ENCODE measurements at regions not wholly inside any gene's neighbourhood (a gene's known extent, or its start where the extent isn't known, plus 50 kb on each side); places are given as distances from the start of the nearest gene placed in this dataset.

- Histone ChIP-seq H3K9ac (ENCODE audit: control insufficient read depth, insufficient read depth, low read length) (no peak overlapping the region), H3K4me2 (ENCODE audit: control insufficient read depth, insufficient read depth) (no peak overlapping the region), H3K4me3 (no peak overlapping the region), H2AFZ (ENCODE audit: control insufficient read depth, low read depth, low read length) (peak overlapping the region; percentile 38; the same call in 1 of the 2 replicates), H4K20me1 (ENCODE audit: control insufficient read depth, insufficient read depth) (no peaks in the 10 kb centered on the region), H3K36me3 (ENCODE audit: control insufficient read depth in 2 of 2, insufficient read depth in 2 of 2, low read length in 1 of 2) (no peaks in the 10 kb centered on the region), H3K27me3 (replicated peaks in 1 of 2; ENCODE audit: control insufficient read depth in 2 of 2, insufficient read depth in 2 of 2, low read length in 1 of 2) (no peaks in the 10 kb centered on the region), H3K9me3 (replicated peaks; ENCODE audit: control insufficient read depth, insufficient read depth, low read length) (no peaks in the 10 kb centered on the region; the same call in 2 of the 3 replicates), H3K27ac (ENCODE audit: control insufficient read depth, insufficient read depth) (no peak overlapping the region), H3K79me2 (ENCODE audit: control insufficient read depth, insufficient read depth, low read length) (no peaks in the 10 kb centered on the region), H3K4me1 (ENCODE audit: control insufficient read depth, insufficient read depth, low read length) (no peaks in the 10 kb centered on the region)
- FAIRE-seq, result no peak
- in situ Hi-C loops (cut with MboI) (loop anchor here (10.0 to 25.0 kb wide), 2 partner anchors 495 to 598 kb away; no protein-coding TSS in a partner anchor), intact Hi-C loops (cut with micrococcal nuclease; ENCODE audit: unreplicated experiment) (loop anchor here (1.0 to 10.0 kb wide), 3 partner anchors 223 to 585 kb away; no protein-coding TSS in a partner anchor)
- TF ChIP-seq HCFC1 (IDR thresholded peaks at IDR 0.05; ENCODE audit: low read length) (no peak), JUND (IDR thresholded peaks at IDR 0.05; ENCODE audit: low read depth, low read length) (no peak), CHD1 (IDR thresholded peaks at IDR 0.05; ENCODE audit: low read depth, low read length) (no peak), RB1 (IDR thresholded peaks at IDR 0.05; ENCODE audit: borderline replicate concordance) (no peak), PML (IDR thresholded peaks at IDR 0.05; ENCODE audit: low read length) (no peak), SMAD1 (IDR thresholded peaks at IDR 0.05; ENCODE audit: low read depth, partially characterized antibody) (no peak), ASH2L (IDR thresholded peaks at IDR 0.05; ENCODE audit: borderline replicate concordance, low read depth) (no peak), ZNF217 (IDR thresholded peaks at IDR 0.05) (no peak), SRF (IDR thresholded peaks at IDR 0.05; ENCODE audit: low read depth in 2 of 2, low read length in 2 of 2) (no peak), PAX8 (IDR thresholded peaks at IDR 0.05) (no peak), BRCA1 (IDR thresholded peaks at IDR 0.05; ENCODE audit: low read depth, low read length) (no peak), SMARCA5 (IDR thresholded peaks at IDR 0.05) (no peak), MAX (IDR thresholded peaks at IDR 0.05; ENCODE audit: low read depth, low read length) (no peak), CBX3 (IDR thresholded peaks at IDR 0.05; ENCODE audit: borderline replicate concordance, low read depth) (no peak)
- TF ChIP-seq, protein P1, sequence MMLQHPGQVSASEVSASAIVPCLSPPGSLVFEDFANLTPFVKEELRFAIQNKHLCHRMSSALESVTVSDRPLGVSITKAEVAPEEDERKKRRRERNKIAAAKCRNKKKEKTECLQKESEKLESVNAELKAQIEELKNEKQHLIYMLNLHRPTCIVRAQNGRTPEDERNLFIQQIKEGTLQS (IDR thresholded peaks at IDR 0.05; ENCODE audit: borderline replicate concordance, extremely low read depth, low read depth, low read length), result no peak
- TF ChIP-seq, protein P2, sequence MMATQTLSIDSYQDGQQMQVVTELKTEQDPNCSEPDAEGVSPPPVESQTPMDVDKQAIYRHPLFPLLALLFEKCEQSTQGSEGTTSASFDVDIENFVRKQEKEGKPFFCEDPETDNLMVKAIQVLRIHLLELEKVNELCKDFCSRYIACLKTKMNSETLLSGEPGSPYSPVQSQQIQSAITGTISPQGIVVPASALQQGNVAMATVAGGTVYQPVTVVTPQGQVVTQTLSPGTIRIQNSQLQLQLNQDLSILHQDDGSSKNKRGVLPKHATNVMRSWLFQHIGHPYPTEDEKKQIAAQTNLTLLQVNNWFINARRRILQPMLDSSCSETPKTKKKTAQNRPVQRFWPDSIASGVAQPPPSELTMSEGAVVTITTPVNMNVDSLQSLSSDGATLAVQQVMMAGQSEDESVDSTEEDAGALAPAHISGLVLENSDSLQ (IDR thresholded peaks at IDR 0.05), result no peak
- BruUV-seq (replicated peaks), result no TSS peak
- no peak for DNase-seq (ENCODE audit: low read depth, low spot score)
- POLR2A ChIA-PET, result no interaction called here
- RAD21 ChIA-PET (ENCODE audit: unreplicated experiment), result no interaction called here
- SMC1A ChIA-PET (ENCODE audit: uncharacterized antibody, unreplicated experiment), result no interaction called here
- 24% methylated on average over 4 of the region's 4 CpGs for WGBS (ENCODE audit: insufficient coverage, insufficient replicate concordance, low lambda C conversion rate, missing lambda C conversion rate)
- no peak for ATAC-seq
- CTCF ChIA-PET, result interaction anchor here (0.6 to 2.4 kb wide), 8 partner anchors 12 to 748 kb away, joined by 3 to 7 read pairs (median 3); no protein-coding TSS in a partner anchor
Observed at GRCh38 chr17:68760141-68760475, 158.9 kb upstream of the FAM20A start.
